ENCODE measurements at regions not wholly inside any gene's neighbourhood (a gene's known extent, or its start where the extent isn't known, plus 50 kb on each side); places are given as distances from the start of the nearest gene placed in this dataset.

DNA sequence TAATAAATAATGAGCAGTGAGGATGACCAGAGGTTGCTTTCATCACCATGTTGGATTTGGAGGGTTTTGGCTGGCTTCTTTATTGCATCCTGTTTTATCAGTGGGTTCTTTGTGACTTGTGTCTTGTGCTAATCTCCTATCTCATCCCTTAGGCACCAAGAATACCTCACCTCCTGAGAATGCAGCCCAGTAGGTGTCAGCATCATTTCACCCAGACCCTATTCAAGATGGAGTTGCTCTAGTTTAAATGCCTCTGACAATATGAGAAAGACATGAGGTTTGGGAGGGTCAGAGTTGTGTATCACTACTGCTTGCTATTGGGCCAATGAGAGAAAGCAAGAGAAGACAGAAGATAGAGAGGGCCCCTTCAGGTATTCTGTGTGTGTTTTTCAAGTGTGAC is 592.2 kb downstream of the ETNK1 start:
- Mint-ChIP-seq H3K36me3 (ENCODE audit: insufficient read depth in 1 of 3, low read depth in 3 of 3) (peaks cover 4 to 15% (median 13%) of the 10 kb centered on the region in 3 experiments; a peak in 4 of 7 replicates), H3K4me3 (no peak overlapping the region), H3K27me3 (ENCODE audit: low read depth) (no peaks in the 10 kb centered on the region), H3K4me1 (no peaks in the 10 kb centered on the region), H3K27ac (no peak overlapping the region), H3K9me3 (peaks cover 13 to 18% of the 10 kb centered on the region in 2 experiments)
- no peak overlapping the region for H3K27ac ChIP-seq (ENCODE audit: insufficient read length, low read depth, low read length)
- H3K4me2 ChIP-seq (ENCODE audit: insufficient read depth, insufficient read length, low read length): no peak overlapping the region
- no peaks in the 10 kb centered on the region for H3K79me2 ChIP-seq (ENCODE audit: insufficient read depth, low read length)
- TF ChIP-seq, protein P1, sequence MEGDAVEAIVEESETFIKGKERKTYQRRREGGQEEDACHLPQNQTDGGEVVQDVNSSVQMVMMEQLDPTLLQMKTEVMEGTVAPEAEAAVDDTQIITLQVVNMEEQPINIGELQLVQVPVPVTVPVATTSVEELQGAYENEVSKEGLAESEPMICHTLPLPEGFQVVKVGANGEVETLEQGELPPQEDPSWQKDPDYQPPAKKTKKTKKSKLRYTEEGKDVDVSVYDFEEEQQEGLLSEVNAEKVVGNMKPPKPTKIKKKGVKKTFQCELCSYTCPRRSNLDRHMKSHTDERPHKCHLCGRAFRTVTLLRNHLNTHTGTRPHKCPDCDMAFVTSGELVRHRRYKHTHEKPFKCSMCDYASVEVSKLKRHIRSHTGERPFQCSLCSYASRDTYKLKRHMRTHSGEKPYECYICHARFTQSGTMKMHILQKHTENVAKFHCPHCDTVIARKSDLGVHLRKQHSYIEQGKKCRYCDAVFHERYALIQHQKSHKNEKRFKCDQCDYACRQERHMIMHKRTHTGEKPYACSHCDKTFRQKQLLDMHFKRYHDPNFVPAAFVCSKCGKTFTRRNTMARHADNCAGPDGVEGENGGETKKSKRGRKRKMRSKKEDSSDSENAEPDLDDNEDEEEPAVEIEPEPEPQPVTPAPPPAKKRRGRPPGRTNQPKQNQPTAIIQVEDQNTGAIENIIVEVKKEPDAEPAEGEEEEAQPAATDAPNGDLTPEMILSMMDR (conservative IDR thresholded peaks at IDR 0.05): no peak
- H2AFZ ChIP-seq (ENCODE audit: low read length): no peak overlapping the region
- H2AK5ac ChIP-seq (ENCODE audit: insufficient read length, low read length): no peak overlapping the region
- H3K23me2 ChIP-seq (ENCODE audit: insufficient read length, low read depth, low read length, poor library complexity, severe bottlenecking): no peaks in the 10 kb centered on the region
- H2BK5ac ChIP-seq (ENCODE audit: insufficient read length, low read length): no peak overlapping the region
- H3K18ac ChIP-seq (ENCODE audit: insufficient read length, low read depth, low read length): no peak overlapping the region
- H3K23ac ChIP-seq (ENCODE audit: insufficient read length, low read depth, low read length): no peak overlapping the region
- no peak overlapping the region for H4K8ac ChIP-seq (replicated peaks; ENCODE audit: insufficient read length, low read depth, low read length)
- H3T11ph ChIP-seq (ENCODE audit: low read length): no peak overlapping the region
- H3K27me3 ChIP-seq (ENCODE audit: insufficient read depth, low read length): no peaks in the 10 kb centered on the region
- no peak overlapping the region for H2BK120ac ChIP-seq (ENCODE audit: low read depth, low read length, poor library complexity, severe bottlenecking)
- H3K4ac ChIP-seq (ENCODE audit: low read depth, low read length): no peak overlapping the region
- H4K5ac ChIP-seq (ENCODE audit: insufficient read length, low read depth, low read length): no peak overlapping the region
- no peak overlapping the region for H3K14ac ChIP-seq (ENCODE audit: insufficient read depth, low read length)
- no peaks in the 10 kb centered on the region for H4K20me1 ChIP-seq (ENCODE audit: control insufficient read depth, insufficient read depth, insufficient read length)
- no peak overlapping the region for H4K91ac ChIP-seq (ENCODE audit: insufficient read length, low read depth, low read length)
- no peak overlapping the region for H2BK20ac ChIP-seq (ENCODE audit: low read depth, low read length, poor library complexity, severe bottlenecking)
- no peak overlapping the region for H3K9ac ChIP-seq (ENCODE audit: extremely low read depth, insufficient read length, low read length)
- H3K4me1 ChIP-seq (ENCODE audit: insufficient read depth, low read length): no peaks in the 10 kb centered on the region
- H3K56ac ChIP-seq (ENCODE audit: insufficient read length, low read depth, low read length): no peak overlapping the region
- no peaks in the 10 kb centered on the region for H3K79me1 ChIP-seq (ENCODE audit: insufficient read depth, low read depth, low read length, poor library complexity, severe bottlenecking)
- H2BK12ac ChIP-seq (ENCODE audit: insufficient read length, low read depth, low read length): no peak overlapping the region
- no peak for DNase-seq
- H2BK15ac ChIP-seq (ENCODE audit: low read depth, low read length): no peak overlapping the region
- H3K9me3 ChIP-seq (ENCODE audit: control insufficient read depth, low read depth, low read length): peaks cover 5% of the 10 kb centered on the region
